ENCODE measurements at regions not wholly inside any gene's neighbourhood (a gene's known extent, or its start where the extent isn't known, plus 50 kb on each side); places are given as distances from the start of the nearest gene placed in this dataset.

- TF ChIP-seq ZNF253 (CRISPR knock-in tag; conservative IDR thresholded peaks at IDR 0.05), result no peak
- no peak for TF ChIP-seq BRCA1 (IDR thresholded peaks at IDR 0.05)
- no peak for TF ChIP-seq BRCA1 (CRISPR knock-in tag; IDR thresholded peaks at IDR 0.05)
- no peak for TF ChIP-seq ZZZ3 (IDR thresholded peaks at IDR 0.05)
- 0 out of 6 replicates have a peak, but pooled peaks of 1 of the 3 experiments have one; percentile 17 for TF ChIP-seq ZBTB11 (CRISPR knock-in tag; IDR thresholded peaks at IDR 0.05)
- TF ChIP-seq EGR1 (conservative IDR thresholded peaks at IDR 0.05), result 0 out of 2 replicates have a peak, but pooled peaks have one; percentile 24
- TF ChIP-seq, protein P1, sequence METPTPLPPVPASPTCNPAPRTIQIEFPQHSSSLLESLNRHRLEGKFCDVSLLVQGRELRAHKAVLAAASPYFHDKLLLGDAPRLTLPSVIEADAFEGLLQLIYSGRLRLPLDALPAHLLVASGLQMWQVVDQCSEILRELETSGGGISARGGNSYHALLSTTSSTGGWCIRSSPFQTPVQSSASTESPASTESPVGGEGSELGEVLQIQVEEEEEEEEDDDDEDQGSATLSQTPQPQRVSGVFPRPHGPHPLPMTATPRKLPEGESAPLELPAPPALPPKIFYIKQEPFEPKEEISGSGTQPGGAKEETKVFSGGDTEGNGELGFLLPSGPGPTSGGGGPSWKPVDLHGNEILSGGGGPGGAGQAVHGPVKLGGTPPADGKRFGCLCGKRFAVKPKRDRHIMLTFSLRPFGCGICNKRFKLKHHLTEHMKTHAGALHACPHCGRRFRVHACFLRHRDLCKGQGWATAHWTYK (CRISPR knock-in tag; IDR thresholded peaks at IDR 0.05), result 0 out of 2 replicates have a peak, but pooled peaks have one; percentile 54
- peak; percentile 74; the same call in 1 of the 2 replicates for TF ChIP-seq HSF4 (CRISPR knock-in tag; IDR thresholded peaks at IDR 0.05; ENCODE audit: borderline replicate concordance)
- no peak for TF ChIP-seq OTX1 (CRISPR knock-in tag; IDR thresholded peaks at IDR 0.05)
- no peak for TF ChIP-seq E2F3 (CRISPR knock-in tag; IDR thresholded peaks at IDR 0.05)
- no peak for TF ChIP-seq MEF2A (IDR thresholded peaks at IDR 0.05; ENCODE audit: control insufficient read depth, low read depth, low read length)
- TF ChIP-seq CTBP1 (IDR thresholded peaks at IDR 0.05; ENCODE audit: borderline replicate concordance), result no peak
- TF ChIP-seq, protein P2, sequence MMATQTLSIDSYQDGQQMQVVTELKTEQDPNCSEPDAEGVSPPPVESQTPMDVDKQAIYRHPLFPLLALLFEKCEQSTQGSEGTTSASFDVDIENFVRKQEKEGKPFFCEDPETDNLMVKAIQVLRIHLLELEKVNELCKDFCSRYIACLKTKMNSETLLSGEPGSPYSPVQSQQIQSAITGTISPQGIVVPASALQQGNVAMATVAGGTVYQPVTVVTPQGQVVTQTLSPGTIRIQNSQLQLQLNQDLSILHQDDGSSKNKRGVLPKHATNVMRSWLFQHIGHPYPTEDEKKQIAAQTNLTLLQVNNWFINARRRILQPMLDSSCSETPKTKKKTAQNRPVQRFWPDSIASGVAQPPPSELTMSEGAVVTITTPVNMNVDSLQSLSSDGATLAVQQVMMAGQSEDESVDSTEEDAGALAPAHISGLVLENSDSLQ (IDR thresholded peaks at IDR 0.05), result no peak
- no peak for TF ChIP-seq CCNT2 (IDR thresholded peaks at IDR 0.05; ENCODE audit: borderline replicate concordance, extremely low read depth, insufficient read length, low read depth, low read length)
- no peak for TF ChIP-seq HIVEP1 (CRISPR knock-in tag; IDR thresholded peaks at IDR 0.05)
- TF ChIP-seq ZNF175 (CRISPR knock-in tag; IDR thresholded peaks at IDR 0.05; ENCODE audit: low read depth), result no peak
- no peak for TF ChIP-seq SMARCE1 (IDR thresholded peaks at IDR 0.05)
- no peak for TF ChIP-seq XRCC4 (IDR thresholded peaks at IDR 0.05; ENCODE audit: extremely low read depth, insufficient read depth, insufficient read length)
- no peak for TF ChIP-seq FOS (IDR thresholded peaks at IDR 0.05; ENCODE audit: extremely low read depth, insufficient read length)
- no peak for TF ChIP-seq MTA1 (IDR thresholded peaks at IDR 0.05; ENCODE audit: borderline replicate concordance)
- peak; percentile 97 for TF ChIP-seq ZKSCAN1 (IDR thresholded peaks at IDR 0.05; ENCODE audit: low read depth, low read length)
- TF ChIP-seq CCAR2 (IDR thresholded peaks at IDR 0.05; ENCODE audit: low read depth, low read length), result no peak
- no peak for TF ChIP-seq NFYB (IDR thresholded peaks at IDR 0.05; ENCODE audit: extremely low read depth, insufficient read length)
Observed at GRCh38 chr11:33945481-33946268, 53.8 kb upstream of the LMO2 start (continued).

Measured in K562 (cell line).